ENCODE measurements at regions not wholly inside any gene's neighbourhood (a gene's known extent, or its start where the extent isn't known, plus 50 kb on each side); places are given as distances from the start of the nearest gene placed in this dataset.

DNA sequence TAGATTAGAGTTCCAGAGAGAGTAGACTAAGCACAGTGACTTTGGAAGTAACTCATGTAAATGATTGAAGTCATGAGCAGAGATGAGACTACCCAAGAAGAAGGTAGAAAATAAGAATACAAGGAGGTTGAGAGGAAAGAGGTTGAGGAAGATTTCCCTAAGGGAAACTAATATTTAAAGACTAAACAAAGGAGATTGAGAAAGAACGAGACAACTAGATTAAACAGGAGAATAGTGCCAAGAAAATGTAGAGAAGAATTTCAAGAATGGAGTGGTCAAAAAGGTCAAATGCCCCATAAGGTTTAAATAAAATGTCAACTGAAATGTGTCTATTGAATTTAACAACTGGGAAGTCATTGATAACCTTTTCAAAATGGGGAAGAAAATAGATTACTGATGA lies 59.0 kb downstream of the RPS29 start:
- DNase-seq (ENCODE audit: low read depth in 3 of 3), result no peak

- no peak for DNase-seq (ENCODE audit: low read depth in 3 of 3)
These were observed 60.1 kb downstream of the RPS29 start for GRCh38 chr14:49526101-49526500.

DNA sequence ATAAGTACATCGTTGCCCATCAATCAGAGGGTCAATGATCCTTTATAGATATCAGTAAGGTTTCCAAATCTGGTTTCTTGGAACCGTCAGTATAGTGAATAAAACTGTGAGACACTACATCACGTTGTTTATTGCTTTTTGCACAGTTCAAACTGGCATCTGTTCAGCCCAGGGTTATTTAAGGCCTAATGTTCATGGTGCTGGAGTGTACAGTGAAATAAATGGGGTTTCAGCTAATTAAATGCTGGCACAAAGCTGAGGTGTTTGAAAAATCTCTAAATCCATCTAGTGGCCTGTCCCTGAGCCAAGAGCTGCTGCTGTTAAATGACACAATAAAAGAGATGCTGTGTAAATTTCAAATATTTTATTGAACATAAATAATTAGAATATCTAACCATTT lies 69.9 kb downstream of the RPS29 start:
- DNase-seq (ENCODE audit: low read depth in 3 of 3), result no peak

DNA sequence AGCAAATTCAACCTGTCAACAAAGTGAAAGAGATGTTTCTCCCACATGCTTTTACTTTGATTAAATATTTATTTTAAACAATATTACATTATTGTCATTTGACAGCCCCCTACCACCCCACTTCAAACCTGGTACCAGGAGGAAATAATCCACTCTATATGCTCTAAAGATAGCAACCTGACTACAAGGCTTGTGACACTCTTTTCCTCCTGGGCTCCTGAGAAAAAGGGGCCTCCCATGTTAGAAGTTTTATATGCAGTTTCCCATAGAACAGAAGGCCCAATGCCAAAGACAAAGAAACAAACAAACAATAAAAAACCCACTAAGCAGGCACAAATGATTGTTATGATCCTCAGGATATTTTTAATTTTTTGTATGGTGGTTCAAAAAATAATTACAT lies 73.6 kb downstream of the RPS29 start:
- no peak for DNase-seq (ENCODE audit: low read depth in 3 of 3)

DNA sequence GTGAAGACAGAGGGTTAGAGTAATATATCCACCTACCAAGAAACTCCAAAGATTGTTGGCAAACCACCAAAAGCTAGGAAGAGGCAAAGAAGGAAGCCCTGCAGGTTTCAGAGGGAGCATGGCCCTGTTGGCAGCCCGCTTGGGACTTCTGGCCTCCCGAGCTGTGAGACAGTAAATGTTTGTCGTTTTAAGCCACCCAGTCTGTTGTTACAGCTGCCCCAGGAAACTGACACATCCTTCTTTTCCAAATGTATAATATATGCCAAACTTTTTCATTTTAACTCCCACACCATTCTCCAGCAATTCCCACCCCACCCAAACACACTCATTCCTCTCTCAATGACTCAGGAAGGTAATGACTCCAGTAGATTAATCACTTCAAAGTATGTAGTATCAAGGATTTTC lies 74.0 kb downstream of the RPS29 start:
- no peak for DNase-seq (ENCODE audit: low read depth in 3 of 3)

DNA sequence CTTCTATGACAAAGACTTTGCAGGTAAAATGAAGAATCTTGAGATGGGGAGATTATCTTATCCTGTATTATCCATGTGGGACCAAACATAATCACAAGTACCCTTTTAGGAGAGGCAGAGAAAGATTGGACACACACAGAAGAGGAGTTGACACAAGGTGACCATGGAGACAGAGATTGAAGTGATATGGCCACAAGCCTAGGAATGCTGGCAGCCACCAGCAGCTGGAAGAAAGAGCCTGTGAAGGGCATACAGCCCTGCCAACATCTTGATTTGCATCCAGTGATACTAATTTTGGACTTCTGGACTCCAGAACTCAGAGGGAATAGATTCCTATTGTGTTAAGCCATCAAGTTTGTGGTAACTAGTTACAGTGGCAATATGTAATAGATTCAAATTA lies 78.1 kb downstream of the RPS29 start:
- no peak for DNase-seq (ENCODE audit: low read depth in 3 of 3)

DNA sequence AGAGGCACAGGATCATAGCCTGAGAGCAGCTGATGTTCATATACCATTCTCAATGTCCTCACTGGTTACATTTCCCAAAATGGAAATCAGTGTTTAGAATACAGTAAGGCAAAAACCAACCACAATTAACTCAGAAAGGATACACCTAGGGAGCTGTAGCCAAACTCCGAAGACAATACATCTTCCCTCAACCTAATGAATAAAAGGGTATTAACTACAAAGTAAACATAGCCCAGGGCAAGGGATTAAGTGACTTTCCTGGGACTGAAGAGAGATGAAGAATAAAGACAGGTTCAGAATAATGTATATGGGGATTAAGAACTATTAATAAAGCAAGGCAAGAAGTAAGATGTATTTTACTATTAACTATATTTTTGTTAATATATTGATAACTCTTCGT lies 79.5 kb downstream of the RPS29 start:
- DNase-seq (ENCODE audit: low read depth in 3 of 3), result no peak

DNA sequence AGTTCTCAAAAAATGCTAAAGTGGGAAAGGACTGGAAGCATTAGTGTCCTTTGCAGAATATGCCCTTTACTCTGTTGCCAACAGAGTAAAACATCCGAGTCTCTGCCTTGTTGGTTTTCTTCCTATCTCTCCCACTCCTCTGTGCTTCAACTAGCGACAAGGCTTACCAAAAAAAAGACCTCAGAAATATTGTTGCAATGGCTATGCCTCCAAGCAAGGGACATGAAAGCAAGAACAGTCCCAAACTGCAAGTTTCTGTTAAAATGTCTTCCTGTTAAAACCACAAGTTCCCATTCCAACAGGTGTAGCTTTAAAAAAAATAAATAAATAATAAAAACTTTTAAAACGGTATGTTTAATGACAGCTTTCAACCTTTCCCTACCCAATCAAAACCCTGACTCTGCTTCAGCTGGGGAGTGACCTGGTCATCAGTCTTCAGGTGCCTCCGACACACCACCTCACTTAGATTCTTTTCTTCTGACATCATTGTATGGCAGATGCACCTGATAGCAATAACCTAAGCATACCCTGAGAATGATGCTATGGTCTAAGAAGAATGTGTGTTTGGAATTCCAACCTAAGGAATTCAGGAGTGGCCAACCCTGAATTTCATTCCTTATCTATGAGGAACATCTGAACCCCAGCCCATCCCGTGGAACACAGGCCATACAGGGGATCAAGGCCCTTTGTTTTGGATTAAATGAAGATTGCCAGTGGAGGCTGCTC lies 81.0 kb downstream of the RPS29 start:
- DNase-seq (ENCODE audit: low read depth in 3 of 3), result no peak

DNA sequence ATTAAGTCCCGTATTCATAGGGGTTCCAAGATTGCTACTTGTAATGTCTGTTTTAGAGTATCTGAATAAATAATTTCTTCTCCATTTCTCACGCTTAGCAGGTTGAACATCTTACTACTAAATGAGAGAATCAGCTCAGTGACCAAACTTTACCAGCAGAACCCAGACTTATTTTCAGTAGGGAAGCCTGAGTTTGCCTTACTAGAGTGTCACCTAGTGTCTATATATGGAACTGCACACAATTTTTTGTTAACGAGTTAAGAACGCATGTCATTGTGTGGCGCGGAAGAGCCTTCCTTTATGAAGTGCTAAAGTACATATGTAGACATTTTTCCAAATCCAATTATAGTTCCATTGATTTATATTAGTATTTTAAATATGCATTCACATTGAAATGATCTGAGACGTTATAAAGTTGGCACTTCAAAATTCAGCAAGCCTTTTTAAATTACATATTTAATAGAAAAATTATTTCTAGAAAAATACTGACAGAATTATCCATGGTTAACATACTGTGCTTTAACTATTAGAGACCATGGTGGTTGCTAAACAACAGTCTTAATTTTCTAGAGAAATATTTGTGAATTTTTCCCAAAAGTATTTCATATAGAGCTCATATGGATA lies 88.3 kb downstream of the RPS29 start:
- DNase-seq (ENCODE audit: low read depth in 3 of 3), result peak in 1 of 3 donors; percentile 8

DNA sequence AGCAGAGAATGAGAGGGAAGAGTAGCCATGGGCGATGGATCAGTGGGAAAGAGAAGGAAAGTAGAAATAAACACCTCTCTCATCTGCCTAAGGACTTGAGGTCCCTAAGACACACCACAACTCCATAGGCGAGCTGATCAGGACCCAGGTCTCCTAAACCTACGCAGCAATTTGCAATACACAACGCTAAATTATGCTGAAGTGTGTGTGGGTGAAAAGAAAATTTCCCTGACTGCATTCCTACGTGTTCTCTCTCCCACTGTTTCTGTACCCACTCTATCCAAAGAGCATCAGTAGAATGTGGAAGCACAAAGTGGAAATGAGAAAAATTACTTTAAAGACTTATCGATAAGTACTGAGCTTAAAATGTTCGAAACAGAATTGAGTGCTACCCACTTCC lies 88.9 kb downstream of the RPS29 start:
- DNase-seq (ENCODE audit: low read depth in 3 of 3), result no peak

DNA sequence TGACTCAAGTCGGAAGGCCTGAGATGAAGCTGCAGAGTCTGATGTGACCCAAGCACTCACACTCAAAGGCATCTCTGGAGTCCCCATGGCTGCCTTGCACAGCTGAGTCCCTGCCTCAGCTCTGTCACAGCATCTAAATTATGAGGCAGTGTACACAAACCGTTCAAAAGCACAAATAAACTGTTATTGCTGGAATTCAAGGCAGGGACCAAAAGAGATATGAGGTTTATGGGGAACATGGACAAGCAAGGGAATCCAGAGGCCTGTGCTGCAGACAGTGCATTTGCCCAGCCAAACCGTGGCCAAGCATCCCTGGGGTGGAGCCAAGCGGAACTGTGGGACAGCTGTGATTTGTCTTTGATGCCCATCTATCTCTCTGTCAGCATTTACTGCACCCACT lies 91.3 kb downstream of the RPS29 start:
- DNase-seq (ENCODE audit: low read depth in 3 of 3), result no peak

- no peak for DNase-seq (ENCODE audit: low read depth in 3 of 3)
These were observed 92.6 kb downstream of the RPS29 start for GRCh38 chr14:49493557-49493956.

DNA sequence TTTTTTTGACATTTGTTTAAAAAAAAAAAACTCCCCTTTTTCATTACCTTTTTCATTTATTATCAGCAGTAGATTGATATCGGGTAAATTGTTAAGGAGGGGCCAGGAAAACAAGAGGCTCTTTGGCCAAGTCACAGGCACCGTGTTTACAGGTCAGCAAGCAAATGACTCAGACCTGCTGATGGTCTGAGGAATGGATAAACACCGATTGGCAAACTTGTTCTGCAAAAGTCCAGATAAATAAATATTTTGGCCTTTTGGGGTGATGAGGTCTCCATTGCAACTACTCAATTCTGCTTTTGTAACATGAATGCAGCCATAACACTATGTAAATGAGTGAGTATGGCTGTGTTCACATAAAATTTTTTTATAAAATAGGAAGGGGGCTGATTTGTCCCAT lies 94.0 kb downstream of the RPS29 start:
- DNase-seq (ENCODE audit: low read depth in 3 of 3), result no peak

GRCh38 chr14:49489341-49489740 lies 96.8 kb downstream of the RPS29 start:
- no peak for DNase-seq (ENCODE audit: low read depth in 3 of 3)

DNA sequence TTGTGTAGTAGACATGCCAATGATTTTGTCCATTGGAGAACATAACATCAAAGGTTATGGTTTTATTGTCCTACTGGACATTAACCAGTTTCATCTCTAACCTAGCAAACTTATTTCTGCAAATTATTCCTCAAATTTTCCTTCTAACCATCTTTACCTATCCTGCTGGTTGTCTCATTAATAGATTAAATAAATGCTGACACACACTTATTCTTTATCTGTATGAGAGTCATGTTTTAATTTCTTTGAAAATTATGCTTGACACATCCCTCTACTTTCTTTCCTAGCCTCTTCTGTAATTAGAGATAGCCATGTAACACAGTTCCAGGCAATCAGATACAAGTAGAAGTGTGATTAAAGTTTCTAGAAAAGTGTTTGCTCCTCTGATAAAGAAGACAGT lies 98.9 kb downstream of the RPS29 start:
- DNase-seq (ENCODE audit: low read depth in 3 of 3), result no peak

GRCh38 chr14:49485290-49485689 lies 100.9 kb downstream of the RPS29 start:
- no peak for DNase-seq (ENCODE audit: low read depth in 3 of 3)

GRCh38 chr14:49484180-49484579 lies 102.0 kb downstream of the RPS29 start:
- no peak for DNase-seq (ENCODE audit: low read depth in 3 of 3)

DNA sequence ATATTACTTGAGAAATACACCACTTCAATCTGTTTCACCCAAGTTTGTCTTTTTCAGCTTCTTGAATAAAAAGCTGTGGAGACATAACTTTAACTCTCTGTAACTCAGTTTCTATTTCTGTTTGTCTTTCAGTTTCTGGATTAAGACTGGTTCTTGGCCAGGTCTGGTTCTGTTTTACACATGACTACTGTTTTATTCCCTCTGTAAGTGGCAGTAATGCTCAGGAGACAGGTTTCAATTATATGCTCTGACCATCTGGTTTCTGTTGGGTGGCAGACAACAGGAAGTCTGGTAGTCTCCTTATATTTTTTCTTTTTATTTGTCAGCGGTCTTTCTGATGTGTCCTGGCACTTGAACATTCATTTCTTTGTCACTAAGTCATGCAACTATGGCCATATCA lies 102.9 kb downstream of the RPS29 start:
- DNase-seq (ENCODE audit: low read depth in 3 of 3), result no peak

- no peak for DNase-seq (ENCODE audit: low read depth in 3 of 3)
These were observed 105.1 kb downstream of the RPS29 start for GRCh38 chr14:49480979-49481498.

GRCh38 chr14:49480053-49480760 lies 106.0 kb downstream of the RPS29 start:
- DNase-seq (ENCODE audit: low read depth in 3 of 3), result no peak

DNA sequence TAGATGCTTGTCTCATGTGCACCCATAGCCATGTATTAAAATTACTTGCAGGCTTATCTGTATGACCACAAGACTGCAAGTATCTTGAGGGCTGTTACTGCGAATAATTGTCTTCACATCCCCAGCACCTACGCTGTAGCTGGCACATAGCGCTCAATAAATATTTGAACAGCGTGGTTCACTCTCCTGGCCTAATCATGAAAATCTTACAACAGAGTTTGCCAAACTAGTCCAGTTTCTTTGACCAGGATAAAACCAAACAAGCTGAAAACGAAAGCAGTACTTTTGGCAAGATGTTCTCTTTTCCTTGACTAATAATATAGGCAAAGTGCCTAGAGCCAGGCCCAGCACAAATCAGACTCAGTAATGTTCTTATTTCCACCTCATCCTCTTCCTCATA lies 106.7 kb downstream of the RPS29 start:
- DNase-seq (ENCODE audit: low read depth in 3 of 3), result no peak

DNA sequence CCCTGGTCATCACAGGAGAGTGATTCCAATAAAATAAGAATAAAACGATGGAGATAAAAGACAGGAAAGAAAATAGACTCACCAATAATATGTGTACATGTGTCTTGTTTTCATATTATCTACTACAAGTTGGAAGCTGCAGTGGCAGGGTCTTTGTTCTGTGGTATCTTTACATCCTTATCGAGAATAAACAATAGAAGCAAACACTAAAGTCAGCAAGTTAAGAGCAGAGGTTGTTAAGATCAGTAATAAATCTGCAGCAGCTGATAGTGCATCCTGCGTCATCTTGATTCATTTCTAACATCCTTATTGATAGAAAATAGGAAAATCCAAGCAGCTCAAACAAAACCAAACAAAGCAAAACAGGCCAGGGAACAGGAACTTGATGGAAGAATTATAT lies 107.4 kb downstream of the RPS29 start:
- DNase-seq (ENCODE audit: low read depth in 3 of 3), result no peak

GRCh38 chr14:49467091-49467490 lies 119.1 kb downstream of the RPS29 start:
- no peak for DNase-seq (ENCODE audit: low read depth in 3 of 3)
